Calu3 (cell line): ENCODE measurements at regions not wholly inside any gene's neighbourhood (a gene's known extent, or its start where the extent isn't known, plus 50 kb on each side); places are given as distances from the start of the nearest gene placed in this dataset.

Source experiments
- BruUV-seq: library from RNA; stranded (reverse); fragments of 400-500 nt; replicated peaks from 2 replicates; lab custom pipeline; 2021; lab: Mats Ljungman, UMichigan
- CTCF ChIA-PET: fragments of 300-600 bp; sonication (Branson Sonifier 250); formaldehyde crosslinking; loops from one replicate; lab custom pipeline; 2022; ENCODE audit warnings: antibody characterized with exemption; lab: Charles Lee
- DNase-seq: peaks from one replicate; pipeline ENCODE4 v3.0.0; 2022
- H3K27ac Mint-ChIP-seq: one replicate; pipeline ENCODE4 v1.8.0; 2022; ENCODE audit warnings: mixed read lengths; ENCODE audit not compliant: unreplicated experiment
- H3K27me3 Mint-ChIP-seq: one replicate; pipeline ENCODE4 v1.8.0; 2022; ENCODE audit warnings: mixed read lengths; ENCODE audit not compliant: unreplicated experiment
- H3K36me3 Mint-ChIP-seq: one replicate; pipeline ENCODE4 v1.8.0; 2022; ENCODE audit warnings: mild to moderate bottlenecking, moderate library complexity, mixed read lengths; ENCODE audit not compliant: insufficient read depth, unreplicated experiment
- H3K4me1 Mint-ChIP-seq: one replicate; pipeline ENCODE4 v1.8.0; 2022; ENCODE audit warnings: mild to moderate bottlenecking, low read depth, mixed read lengths; ENCODE audit not compliant: unreplicated experiment
- H3K4me3 Mint-ChIP-seq: one replicate; pipeline ENCODE4 v1.8.0; 2022; ENCODE audit warnings: mild to moderate bottlenecking, low read depth, moderate library complexity, mixed read lengths; ENCODE audit not compliant: unreplicated experiment
- H3K9me3 Mint-ChIP-seq: one replicate; pipeline ENCODE4 v1.8.0; 2022; ENCODE audit warnings: low read depth, mixed read lengths; ENCODE audit not compliant: unreplicated experiment
- CTCF ChIP-seq: fragments of 200-600 bp; IDR thresholded peaks from one replicate; pipeline ENCODE4 v1.8.0; 2022; ENCODE audit warnings: antibody characterized with exemption; ENCODE audit not compliant: unreplicated experiment
- intact Hi-C: fragments of 100-400 bp; cut with micrococcal nuclease; formaldehyde crosslinking; loops from one replicate; pipeline ENCODE4 v1.10.0; 2022; ENCODE audit not compliant: unreplicated experiment

DNA sequence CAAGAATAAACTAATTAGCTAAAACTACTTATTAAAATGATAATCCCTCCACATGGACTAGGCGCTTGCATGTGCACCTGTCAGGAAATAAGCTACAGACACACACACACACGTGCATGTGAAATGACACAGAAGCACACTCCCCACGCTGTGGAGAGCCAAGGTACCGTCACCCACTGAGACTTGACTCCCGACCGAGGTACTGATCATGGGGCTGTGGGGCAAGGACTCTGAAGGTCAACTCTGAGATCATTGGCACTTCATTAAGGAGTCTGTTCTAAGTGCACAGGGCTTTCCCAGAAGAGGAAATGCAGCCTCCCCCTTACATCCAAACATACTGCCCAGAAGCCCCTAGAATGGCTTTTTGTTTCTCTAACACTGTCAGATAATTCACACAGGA, 264.4 kb upstream of the WWC1 start:
- Mint-ChIP-seq H3K4me1 (no peaks in the 10 kb centered on the region), H3K27me3 (peaks cover 100% of the 10 kb centered on the region)

GRCh38 chr5:168030912-168031311, 260.5 kb upstream of the WWC1 start:
- no peak overlapping the region for H3K27ac Mint-ChIP-seq
- peaks cover 81% of the 10 kb centered on the region for H3K27me3 Mint-ChIP-seq
- CTCF ChIA-PET, result no interaction called here
- TF ChIP-seq CTCF, result no peak
- intact Hi-C loops, result no loop called here
- no peaks in the 10 kb centered on the region for H3K36me3 Mint-ChIP-seq
- DNase-seq, result no peak
- no peaks in the 10 kb centered on the region for H3K9me3 Mint-ChIP-seq
- H3K4me3 Mint-ChIP-seq, result no peak overlapping the region
- no peaks in the 10 kb centered on the region for H3K4me1 Mint-ChIP-seq
- BruUV-seq, result no TSS peak

More for the DNA sequence above, 264.4 kb upstream of the WWC1 start:
- H3K9me3 Mint-ChIP-seq, result no peaks in the 10 kb centered on the region
- no peaks in the 10 kb centered on the region for H3K36me3 Mint-ChIP-seq
- DNase-seq, result no peak
- H3K4me3 Mint-ChIP-seq, result no peak overlapping the region
- H3K27ac Mint-ChIP-seq, result no peak overlapping the region
- CTCF ChIA-PET, result no interaction called here
- BruUV-seq, result no TSS peak
- no peak for TF ChIP-seq CTCF
- intact Hi-C loops, result no loop called here

DNA sequence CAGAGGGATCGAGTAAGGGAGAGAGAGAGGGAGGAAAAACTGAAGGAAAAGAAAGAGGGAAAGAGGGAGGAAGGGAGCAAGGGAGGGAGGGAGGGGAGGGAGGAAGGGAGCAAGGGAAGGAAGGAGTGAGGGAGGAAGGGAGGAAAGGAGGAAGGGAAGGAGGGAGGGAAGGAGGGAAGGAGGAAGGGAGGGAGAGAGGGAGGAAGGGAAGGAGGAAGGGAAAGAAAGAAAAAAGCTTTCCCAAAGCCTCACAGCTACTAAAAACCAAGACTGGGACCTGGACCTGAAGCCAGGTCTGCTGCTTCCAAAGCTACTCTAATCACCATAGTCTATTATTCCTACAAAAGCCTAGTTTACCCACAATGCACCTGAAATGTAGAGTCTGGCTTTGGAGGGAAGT, 259.8 kb upstream of the WWC1 start:
- Mint-ChIP-seq H3K36me3 (no peaks in the 10 kb centered on the region), H3K27ac (no peak overlapping the region), H3K4me3 (no peak overlapping the region), H3K9me3 (no peaks in the 10 kb centered on the region), H3K4me1 (no peaks in the 10 kb centered on the region), H3K27me3 (peaks cover 76% of the 10 kb centered on the region)
- intact Hi-C loops, result no loop called here
- DNase-seq, result no peak
- BruUV-seq, result no TSS peak
- CTCF ChIA-PET, result no interaction called here
- TF ChIP-seq CTCF, result no peak

DNA sequence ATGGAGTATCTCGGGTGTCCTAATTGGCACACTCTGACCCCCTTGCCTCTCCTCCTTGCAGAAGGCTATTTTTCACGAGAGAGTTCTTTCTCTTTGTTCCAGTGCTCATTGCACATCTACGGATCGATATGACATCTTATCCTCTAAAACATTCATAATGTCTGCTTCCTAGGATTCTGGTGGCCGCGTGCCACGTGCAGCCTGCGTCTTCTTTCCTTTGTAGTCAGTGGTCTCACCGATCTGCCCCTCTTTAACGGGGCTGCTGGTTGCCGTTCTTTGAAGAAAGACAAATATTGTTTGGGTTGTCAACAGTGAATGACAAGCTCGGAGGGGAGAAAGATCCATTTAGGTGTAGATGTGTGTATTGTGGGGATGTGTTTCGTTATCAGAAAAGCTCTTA, 252.4 kb upstream of the WWC1 start:
- H3K36me3 Mint-ChIP-seq, result no peaks in the 10 kb centered on the region
- TF ChIP-seq CTCF, result no peak
- no peak overlapping the region for H3K27ac Mint-ChIP-seq
- intact Hi-C loops, result no loop called here
- no peak overlapping the region for H3K4me3 Mint-ChIP-seq
- CTCF ChIA-PET, result no interaction called here
- no peaks in the 10 kb centered on the region for H3K9me3 Mint-ChIP-seq
- no TSS peak for BruUV-seq
- DNase-seq, result no peak
- peaks cover 81% of the 10 kb centered on the region for H3K27me3 Mint-ChIP-seq
- peaks cover 16% of the 10 kb centered on the region for H3K4me1 Mint-ChIP-seq
